GM19395 (cell line): ENCODE measurements at regions not wholly inside any gene's neighbourhood (a gene's known extent, or its start where the extent isn't known, plus 50 kb on each side); places are given as distances from the start of the nearest gene placed in this dataset.

Experiments used
- ATAC-seq: cut with Tn5 transposase; IDR thresholded peaks from one replicate; pipeline ENCODE4 v1.9.1; 2021; ENCODE audit warnings: mild to moderate bottlenecking, moderate library complexity; ENCODE audit not compliant: unreplicated experiment

DNA sequence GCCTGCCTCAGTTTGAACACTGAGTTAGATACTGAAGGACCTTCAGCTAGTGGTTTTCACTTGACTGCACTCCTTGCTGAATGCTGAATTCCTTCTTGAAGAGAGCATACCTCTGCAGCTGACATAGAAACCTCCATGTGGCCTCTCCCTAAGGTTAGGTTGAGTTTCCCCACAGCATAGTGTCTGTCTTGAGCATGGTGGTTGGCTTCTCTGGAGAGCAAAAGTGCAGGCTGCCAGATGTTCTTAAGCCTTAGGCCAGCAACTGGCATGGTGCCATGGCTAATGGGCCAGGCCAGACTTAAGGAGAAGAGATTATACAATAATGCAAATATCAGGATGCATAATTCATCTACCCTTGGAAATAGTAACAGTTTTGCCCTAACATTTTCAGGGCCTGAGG, 545.6 kb upstream of the ZNF385D start:
- ATAC-seq = no peak

DNA sequence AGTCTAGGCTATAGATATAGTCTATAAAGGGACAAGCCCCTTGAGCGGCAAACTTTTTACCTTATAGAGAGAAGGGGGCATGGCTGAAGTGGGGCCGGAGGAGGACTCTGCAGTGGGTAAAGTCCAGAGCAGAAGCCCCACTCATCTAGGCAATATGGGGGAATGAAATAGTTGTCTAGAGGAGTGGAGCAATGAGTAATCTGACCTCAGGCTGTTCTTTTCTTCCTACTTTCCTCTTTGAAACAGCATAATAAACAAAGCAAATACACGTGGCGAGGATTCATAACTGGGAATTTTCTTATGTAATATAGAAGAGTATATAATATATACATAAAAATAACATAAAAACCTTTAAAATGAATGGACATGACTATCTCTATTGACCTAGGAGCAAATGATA, 546.4 kb upstream of the ZNF385D start:
- no peak for ATAC-seq

DNA sequence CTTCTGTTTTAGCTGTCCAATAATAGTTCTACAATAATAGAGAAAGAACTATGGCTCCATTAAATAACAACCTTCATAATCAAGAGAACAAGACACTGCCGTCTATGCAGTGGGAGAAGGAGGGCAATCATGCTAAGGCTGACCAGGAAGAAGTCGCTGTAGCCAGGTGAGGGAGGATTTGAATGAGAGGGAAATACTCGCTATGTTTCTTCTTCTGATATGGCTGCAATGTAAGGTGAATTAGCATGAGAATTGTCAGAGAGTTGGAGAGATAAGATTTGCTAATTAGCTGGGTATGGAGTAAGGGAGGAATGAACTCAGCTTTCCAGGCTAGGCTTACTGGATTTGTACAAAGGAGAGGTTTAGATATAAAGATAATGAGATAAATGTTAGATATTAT, 555.4 kb upstream of the ZNF385D start:
- no peak for ATAC-seq

DNA sequence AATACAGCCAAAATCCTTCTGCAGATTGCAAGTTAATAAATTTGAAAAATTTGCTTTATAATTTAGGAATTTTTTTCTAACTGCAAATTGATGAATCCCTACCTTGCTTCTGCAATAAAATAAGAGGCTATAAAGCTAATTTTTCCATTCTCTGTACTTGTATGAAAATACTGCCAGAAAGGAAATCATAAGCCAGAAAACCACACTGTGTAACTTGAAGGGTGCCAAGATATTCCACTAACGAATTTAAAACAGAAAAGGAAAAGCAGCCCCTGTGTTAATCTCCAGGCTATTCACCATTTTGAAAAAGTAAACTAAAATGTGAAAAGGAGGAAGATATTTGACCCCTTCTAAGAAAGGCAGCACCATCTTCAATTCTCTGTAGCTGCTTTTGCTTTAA, 557.9 kb upstream of the ZNF385D start:
- ATAC-seq = no peak

DNA sequence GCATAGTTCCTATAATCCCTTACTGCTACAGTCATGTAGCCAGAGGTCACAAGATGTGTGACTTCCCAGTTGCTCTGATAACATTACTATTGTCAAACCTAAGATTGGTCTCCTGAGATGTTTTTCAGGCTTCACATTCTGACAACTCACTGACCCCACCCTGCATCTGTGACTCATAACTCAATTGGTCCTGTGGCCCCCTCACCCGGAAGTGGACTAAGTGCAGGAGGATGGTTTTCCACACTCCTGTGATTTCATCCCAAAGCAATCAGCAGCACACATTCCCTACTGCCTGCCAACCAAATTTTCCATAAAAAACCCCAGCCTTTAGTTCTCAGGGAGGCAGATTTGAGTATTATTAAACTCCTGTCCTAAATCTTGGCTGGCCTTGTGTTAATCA, 564.9 kb upstream of the ZNF385D start:
- ATAC-seq = no peak

DNA sequence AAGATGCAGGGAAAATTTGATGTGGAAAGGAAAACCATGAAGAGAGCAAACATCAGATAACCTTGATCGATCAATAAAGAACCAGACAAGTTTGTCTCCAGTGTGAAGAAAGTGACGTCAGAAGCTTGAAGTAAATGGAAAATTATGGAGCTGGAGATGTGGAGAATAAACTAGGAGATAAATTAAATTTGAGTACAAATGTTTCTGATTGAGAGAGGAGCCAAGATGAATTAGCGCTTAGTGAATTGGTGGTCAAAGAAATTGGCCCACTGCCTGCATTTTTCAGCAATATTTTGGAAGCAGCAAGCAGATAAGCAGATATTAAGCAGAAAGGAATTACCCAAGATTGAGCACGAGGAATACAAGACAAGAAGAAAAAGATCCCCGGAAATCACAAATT, 567.3 kb upstream of the ZNF385D start:
- no peak for ATAC-seq

DNA sequence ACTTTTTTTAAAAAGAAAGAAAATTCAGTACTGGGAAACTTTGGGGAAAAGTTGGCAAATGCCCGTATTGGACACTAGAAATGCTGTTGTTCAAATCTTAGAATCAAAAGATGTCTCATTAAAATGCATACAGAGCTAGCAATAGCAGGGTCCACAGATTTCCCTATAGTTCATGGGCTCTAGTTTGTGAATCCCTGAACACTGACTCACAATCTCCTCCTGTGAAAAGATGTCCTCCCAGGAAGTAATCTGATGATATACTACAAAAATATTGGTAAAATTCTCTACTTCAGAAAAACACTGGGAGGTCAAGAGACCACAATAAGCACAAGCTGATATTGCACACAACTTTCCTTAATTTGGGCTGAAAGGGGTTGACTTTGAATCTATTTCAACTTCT, 568.4 kb upstream of the ZNF385D start:
- no peak for ATAC-seq

DNA sequence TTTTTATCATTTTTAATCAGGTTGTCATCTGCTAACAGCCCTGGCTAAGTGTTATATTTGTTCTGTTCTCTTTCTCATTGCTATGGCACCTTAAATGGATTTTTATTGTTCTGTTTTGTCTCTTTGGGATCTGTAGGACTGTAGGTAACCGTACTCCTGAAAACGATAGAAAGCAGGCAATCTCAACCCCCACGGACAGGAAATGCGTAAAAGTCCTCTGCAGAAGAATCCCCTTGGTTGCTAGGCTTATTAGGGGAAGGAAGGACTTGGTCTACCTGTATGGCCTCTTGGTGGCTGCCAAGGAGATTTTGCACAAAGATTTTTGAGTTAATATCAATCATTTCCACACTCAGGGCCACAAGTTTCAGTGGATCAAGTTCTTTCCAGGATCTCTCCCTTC, 571.9 kb upstream of the ZNF385D start:
- no peak for ATAC-seq

DNA sequence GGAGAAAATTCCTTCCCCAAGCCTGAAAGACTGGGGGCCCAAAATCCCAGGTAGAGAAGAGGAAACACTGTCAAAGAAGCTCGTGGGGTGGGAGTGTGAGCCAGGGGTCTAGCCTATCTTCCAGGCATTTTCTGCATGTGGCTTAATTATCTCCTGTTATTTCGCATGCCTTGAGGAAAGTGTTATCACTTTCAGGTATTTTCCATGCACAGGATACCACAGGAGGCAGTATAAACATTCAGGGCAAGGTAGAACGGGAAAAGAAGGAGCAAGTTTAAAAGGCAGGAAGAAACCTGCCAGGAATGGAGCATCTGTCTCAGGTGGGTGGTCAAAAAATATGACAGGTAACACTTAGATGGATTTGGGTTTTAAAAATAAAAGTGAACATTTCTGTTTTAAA, 575.3 kb upstream of the ZNF385D start:
- ATAC-seq = no peak

DNA sequence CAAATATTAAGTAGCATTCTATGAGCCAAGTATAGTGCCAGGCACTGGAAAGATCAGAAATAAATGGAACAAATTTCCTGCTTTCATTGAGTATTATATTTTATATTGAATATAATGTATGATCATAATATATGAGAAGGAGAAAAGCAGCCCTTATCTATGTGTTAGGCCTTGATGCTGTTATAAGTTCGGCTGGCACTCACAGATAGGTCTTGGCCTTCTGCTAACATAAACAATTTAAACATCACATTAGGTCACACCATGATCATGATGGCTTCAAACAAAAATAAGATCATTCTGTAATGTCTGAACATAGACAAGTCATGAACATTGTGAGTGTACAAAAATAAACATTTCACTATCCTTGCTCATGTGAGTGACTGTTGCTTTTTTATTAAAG, 584.0 kb upstream of the ZNF385D start:
- no peak for ATAC-seq

DNA sequence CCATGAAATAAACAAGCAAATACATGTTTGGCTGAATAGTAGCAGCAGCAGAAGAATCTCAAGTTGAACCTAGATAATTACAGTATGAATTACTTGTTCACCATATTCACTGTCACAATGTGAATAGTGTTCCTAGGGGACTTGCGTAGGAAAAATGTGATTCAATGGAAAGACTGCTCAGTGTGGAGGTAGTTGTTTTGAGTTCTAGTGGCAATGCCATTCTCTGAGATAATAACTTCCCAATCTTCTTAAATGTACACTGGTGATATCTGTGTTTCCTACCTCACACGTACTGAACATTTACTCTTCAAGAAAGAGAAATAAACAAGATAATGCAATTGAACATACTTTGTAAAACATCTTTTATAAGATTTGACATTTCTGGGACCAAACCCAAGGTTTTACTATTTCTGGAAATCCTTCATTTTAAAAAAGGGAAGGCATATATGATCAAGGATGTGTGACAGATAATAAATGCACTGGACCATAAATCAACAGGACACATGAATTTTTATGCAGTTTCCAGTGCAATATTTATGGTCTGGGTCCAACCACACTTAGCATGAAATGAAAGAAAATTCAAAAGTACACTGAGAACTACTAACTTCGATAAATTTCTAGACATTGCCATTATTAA, 598.3 kb upstream of the ZNF385D start:
- no peak for ATAC-seq

DNA sequence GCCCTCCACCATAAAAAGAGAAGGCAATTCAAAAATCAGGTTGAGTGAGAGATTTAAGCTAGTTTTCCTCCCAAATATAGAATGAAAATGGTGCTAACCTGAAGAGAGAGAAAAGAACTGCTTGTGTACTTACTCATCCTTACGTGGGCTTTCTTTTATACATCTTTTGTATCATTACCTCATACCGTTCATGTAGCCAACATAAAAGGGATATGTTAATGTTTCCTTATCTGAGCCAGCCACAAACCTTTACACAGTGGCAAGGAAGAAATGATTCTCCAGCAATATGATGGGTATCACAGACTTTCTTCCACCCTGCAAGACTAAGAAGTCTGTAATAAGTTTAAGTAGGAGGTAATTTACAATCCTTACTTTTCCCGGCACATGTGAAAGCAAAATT, 600.8 kb upstream of the ZNF385D start:
- ATAC-seq = no peak

DNA sequence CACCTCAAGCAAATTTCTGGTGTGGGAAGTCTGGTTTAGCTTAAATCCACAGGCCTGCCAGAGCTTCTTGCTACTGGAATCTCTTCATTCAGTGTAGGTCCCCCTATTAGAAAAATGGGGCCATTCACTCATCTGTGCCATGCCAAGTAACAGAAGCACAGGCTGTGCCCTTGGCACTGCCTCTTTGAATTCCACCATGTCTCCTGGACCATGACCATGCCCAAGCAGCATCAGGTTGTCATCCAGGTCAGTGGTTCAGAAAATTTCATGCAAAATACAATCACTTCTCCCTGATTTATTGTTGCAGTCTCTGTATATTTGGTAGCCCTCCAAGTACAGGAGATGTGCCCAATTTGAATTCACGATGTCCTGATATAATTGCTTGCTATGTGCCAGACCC, 602.1 kb upstream of the ZNF385D start:
- ATAC-seq = no peak

DNA sequence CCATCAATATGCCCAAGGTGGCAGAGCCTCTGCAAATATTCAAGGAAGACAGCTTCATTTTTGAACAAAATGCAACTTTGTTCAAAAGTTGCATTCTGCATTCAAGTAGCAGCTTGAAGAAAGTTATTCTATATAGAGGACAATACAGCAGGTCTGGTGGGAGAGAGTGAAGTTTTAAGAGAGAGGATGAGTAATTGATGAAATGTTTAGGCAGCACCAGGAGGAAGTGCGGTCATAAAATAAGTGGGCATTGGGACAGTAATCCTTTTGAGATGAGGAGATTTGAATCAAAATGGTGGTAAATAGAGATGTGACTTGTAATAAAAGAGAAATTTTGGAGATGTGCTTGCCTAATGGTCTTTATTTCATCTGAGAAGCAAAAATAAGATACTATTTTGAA, 607.3 kb upstream of the ZNF385D start:
- no peak for ATAC-seq

DNA sequence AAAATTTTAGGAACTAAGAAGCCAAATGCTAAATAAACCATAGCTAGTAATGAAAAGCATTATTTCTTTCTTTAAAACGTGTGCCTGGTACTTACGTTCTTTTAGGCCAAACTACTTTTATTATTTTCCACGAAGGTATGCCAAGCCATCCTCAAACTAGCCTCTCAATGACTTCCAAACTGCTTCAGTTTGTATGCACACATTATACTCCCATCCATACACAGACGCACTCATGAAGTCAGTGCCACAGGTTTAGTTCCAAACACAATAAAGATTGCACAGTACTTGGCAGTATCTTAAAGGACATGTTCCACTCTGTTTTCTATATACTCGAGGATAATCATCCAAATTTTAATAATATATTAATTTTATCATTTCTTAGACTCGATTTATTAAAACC, 609.2 kb upstream of the ZNF385D start:
- ATAC-seq = no peak

DNA sequence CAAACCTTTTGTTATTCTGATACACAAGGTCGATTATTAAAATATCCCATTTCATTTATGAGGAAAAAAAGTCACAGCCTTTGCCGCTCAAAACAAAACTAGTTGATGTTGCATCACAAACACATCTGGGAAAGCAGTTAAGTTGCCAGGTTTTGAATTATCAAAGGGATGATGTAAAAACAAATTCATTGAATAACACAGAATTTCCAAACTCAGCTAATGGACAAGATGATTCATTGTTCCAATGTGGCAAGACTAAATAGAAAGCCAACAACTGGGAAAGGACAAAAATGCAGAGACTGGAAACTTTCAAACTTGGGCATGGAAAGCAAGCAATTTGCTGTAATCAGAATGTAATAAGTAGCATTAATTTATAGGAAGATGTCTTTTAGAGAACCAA, 610.0 kb upstream of the ZNF385D start:
- no peak for ATAC-seq

DNA sequence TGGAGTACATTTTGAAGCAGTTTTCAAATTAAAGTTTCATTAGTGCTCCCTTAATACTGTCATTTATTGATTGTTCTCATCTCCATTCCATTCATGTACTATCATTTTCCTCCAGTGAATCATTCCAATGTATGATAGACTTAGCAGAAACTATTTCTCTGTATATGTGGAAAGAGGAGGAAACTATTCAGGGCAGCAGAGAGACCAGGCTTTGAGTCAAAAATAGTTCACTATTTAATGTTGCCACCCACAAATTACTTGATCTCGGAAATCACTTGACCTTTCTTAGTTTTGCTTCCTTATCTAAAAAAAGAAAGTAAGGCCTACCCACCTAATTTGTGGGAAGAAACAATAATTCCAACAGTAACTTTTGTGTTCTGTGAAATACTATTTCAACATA, 610.5 kb upstream of the ZNF385D start:
- no peak for ATAC-seq

DNA sequence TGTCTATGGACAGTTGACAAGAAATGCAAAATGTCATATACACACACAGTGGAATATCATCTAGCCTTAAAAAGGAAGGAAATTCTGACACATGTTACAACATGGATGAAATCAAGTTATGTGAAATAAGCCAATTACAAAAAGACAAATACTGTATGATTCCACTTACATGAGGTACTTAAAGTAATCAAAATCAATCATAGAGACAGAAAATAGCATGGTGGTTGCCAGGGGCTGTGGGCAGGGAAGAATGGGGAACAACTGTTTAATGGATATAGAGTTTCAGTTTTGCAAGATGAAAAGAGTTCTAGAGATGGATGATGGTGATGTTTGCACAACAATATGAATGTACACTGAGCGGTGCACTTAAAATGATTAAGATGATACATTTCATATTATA, 613.8 kb upstream of the ZNF385D start:
- no peak for ATAC-seq

DNA sequence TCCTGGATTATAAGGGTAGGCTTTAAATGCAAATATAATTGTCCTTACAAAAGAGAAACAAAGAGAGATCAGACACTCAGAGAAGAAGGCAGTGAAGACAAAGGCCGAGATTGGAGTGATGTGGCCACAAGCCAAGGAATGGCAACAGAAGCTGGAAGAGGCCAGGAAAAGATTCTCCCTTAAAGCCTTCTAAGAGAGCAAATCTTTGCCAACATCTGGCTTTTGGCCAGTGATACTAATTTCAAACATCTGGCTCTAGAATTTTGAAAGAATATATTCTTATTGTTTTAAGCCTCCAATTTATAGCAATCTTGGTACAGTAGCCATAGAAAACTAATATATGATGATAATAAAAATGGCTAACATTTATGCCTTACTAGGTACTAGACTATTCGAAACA, 615.8 kb upstream of the ZNF385D start:
- no peak for ATAC-seq

DNA sequence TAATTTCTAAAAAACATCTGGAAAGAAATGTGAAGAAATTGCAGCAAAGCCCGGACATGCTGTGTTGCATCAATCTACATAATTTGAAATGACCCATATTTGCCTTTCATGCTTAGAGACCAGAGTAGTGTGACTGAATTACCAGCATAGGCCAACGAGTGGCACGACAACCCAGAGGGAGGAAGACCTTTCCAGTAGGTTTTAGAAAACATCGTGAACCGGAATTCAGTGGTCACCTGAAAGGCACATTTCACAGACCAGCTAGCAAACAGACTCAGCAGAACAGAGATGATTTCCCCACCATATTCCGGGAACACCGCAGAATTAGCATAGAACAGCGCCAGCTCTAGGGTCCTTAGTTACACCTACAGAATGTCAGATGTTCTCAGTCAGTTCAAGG, 620.0 kb upstream of the ZNF385D start:
- ATAC-seq = no peak

DNA sequence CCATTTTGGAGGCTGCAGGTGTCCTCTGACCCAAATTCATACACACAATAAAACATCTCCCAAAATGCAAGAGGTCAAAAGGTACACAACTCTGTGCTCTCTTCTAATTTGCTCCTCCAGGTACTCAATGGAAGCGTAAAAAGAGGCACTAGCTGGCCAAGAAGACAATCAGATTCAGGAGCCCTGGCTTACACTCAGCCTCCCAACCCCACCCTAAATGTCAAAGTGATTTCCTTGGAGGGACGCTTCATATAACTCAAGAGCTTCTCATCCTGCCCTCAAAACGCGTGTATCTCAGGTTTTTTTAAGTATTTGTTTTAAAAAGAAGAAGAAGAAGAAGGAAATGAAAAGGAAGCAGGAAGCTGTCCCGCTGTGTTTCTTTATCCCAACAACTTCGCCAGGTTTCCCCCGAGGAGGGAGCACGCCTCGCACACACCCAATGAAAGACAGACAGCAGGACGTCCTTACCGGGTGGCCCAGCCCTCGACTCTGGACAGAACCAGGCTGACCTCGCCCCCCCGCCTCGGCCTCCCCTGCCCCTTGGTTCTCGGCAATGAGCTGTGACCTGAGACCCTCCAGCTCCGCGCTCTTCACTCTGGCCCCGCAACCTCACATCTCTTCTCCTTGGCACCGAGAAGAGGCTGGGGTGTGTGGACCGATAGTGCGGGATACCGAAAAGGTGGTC, 620.7 kb upstream of the ZNF385D start:
- ATAC-seq = no peak

DNA sequence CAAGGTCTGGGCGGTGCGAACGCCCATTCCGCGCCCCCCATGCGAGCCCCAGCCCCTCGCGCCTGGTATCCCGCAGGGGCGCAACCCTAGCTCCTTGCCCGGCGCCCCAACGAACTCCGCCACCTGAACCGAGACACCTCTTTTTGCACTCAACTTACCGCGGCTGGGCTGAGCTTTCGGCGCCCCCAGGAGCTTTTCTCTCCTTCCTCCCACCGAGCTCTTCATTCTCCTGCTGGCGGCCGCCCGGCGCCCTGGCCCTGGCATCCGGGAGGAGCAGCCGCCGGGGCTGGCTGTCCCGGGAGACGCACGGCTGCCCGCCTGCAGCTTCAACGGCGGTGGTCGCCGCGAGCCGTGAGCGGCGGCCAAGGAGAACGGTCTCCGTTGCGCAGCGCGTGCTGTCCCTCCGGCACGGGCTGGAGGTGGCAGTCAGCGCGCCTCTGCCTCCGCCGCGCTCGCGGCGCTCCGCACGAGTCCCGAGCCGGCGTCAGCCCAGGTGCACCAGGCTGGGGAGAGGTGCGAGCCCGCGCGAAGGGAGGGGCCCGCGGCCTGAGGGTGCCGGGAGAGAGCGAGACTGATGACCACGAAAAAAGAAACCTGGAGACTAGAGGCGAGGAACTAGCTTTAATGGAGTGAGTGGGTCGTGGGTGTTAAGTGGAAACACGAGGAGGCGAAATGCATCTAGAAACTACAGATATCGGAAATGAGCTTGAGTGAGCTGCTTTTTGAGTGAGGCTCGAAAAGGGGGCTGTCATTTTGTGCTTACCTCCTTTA, 621.5 kb upstream of the ZNF385D start:
- no peak for ATAC-seq
